HL-60 (cell line): ENCODE measurements at regions not wholly inside any gene's neighbourhood (a gene's known extent, or its start where the extent isn't known, plus 50 kb on each side); places are given as distances from the start of the nearest gene placed in this dataset.

Experiments
- DNase-seq, 2 experiments: peaks; one replicate each; pipeline ENCODE4 v3.0.0-alpha.2; 2010 to 2020; ENCODE audit warnings: low read depth in 1 of 2, low spot score in 1 of 2
- H3K27ac ChIP-seq: fragments of 250-450 bp; sonication (Bioruptor Pico); replicated peaks from 2 replicates; pipeline ENCODE4 v1.5.1; 2020; ENCODE audit warnings: mild to moderate bottlenecking, moderate library complexity
- H3K27me3 ChIP-seq: fragments of 250-450 bp; sonication (Bioruptor Pico); 2 replicates; pipeline ENCODE4 v1.5.1; 2021; ENCODE audit warnings: mild to moderate bottlenecking, moderate library complexity; ENCODE audit not compliant: insufficient read depth, poor library complexity, severe bottlenecking
- H3K4me3 ChIP-seq: replicated peaks from 2 replicates; pipeline ENCODE4 v1.5.1; 2011; ENCODE audit warnings: mild to moderate bottlenecking, control low read depth, low read length; ENCODE audit not compliant: insufficient read depth
- CTCF ChIP-seq: IDR thresholded peaks from one replicate; pipeline ENCODE4 v1.5.1; 2011; ENCODE audit warnings: low read length, control low read depth, inconsistent platforms; ENCODE audit not compliant: insufficient read depth
- GABPA ChIP-seq: IDR thresholded peaks from 2 replicates; pipeline ENCODE4 v1.6.1; 2012; ENCODE audit warnings: low read depth
- POLR2AphosphoS5 ChIP-seq: IDR thresholded peaks from 2 replicates; pipeline ENCODE4 v1.6.1; 2012; ENCODE audit warnings: low read depth
- SPI1 ChIP-seq: IDR thresholded peaks from 2 replicates; pipeline ENCODE4 v1.6.1; 2012; ENCODE audit warnings: low read depth, mild to moderate bottlenecking, borderline replicate concordance
- TF ChIP-seq, protein P1 (sequence below): IDR thresholded peaks from 2 replicates; pipeline ENCODE4 v1.6.1; 2012; ENCODE audit warnings: low read depth; ENCODE audit not compliant: insufficient replicate concordance

- no peak for DNase-seq
- TF ChIP-seq POLR2AphosphoS5 (no peak), SPI1 (no peak), CTCF (no peak), GABPA (no peak)
- TF ChIP-seq, protein P1, sequence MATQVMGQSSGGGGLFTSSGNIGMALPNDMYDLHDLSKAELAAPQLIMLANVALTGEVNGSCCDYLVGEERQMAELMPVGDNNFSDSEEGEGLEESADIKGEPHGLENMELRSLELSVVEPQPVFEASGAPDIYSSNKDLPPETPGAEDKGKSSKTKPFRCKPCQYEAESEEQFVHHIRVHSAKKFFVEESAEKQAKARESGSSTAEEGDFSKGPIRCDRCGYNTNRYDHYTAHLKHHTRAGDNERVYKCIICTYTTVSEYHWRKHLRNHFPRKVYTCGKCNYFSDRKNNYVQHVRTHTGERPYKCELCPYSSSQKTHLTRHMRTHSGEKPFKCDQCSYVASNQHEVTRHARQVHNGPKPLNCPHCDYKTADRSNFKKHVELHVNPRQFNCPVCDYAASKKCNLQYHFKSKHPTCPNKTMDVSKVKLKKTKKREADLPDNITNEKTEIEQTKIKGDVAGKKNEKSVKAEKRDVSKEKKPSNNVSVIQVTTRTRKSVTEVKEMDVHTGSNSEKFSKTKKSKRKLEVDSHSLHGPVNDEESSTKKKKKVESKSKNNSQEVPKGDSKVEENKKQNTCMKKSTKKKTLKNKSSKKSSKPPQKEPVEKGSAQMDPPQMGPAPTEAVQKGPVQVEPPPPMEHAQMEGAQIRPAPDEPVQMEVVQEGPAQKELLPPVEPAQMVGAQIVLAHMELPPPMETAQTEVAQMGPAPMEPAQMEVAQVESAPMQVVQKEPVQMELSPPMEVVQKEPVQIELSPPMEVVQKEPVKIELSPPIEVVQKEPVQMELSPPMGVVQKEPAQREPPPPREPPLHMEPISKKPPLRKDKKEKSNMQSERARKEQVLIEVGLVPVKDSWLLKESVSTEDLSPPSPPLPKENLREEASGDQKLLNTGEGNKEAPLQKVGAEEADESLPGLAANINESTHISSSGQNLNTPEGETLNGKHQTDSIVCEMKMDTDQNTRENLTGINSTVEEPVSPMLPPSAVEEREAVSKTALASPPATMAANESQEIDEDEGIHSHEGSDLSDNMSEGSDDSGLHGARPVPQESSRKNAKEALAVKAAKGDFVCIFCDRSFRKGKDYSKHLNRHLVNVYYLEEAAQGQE = no peak
- Histone ChIP-seq H3K27ac (no peak overlapping the region), H3K4me3 (no peak overlapping the region), H3K27me3 (no peaks in the 10 kb centered on the region)
Measured at GRCh38 chr4:11777447-11777846, 348.8 kb upstream of the HS3ST1 start.

GRCh38 chr4:11774346-11774745 is 345.7 kb upstream of the HS3ST1 start:
- Histone ChIP-seq H3K4me3 (no peak overlapping the region), H3K27me3 (no peaks in the 10 kb centered on the region), H3K27ac (no peak overlapping the region)
- DNase-seq = no peak
- TF ChIP-seq POLR2AphosphoS5 = no peak
- no peak for TF ChIP-seq SPI1
- no peak for TF ChIP-seq CTCF
- TF ChIP-seq, protein P1 = no peak
- TF ChIP-seq GABPA = no peak

DNA sequence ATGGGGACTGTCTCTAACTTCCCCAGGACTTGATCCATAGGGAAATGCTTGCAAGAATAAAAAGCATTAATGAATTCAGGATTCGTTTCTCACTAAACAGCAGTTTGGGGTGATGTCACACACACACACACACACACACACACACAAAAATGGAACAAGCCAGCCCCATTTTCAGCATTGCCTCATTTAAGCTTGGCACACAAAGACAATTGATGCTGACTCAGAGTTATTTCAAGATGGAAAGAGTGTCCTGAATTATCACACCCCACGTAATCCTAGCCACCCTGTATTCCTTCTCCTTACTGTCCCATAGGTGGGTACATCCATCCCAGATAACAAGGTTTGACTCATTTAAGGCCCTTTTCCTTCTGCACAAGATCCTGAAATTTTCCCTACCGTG is 345.1 kb upstream of the HS3ST1 start:
- DNase-seq = no peak
- TF ChIP-seq, protein P1 = no peak
- TF ChIP-seq CTCF = no peak
- no peak for TF ChIP-seq POLR2AphosphoS5
- TF ChIP-seq SPI1 = no peak
- TF ChIP-seq GABPA = no peak
- H3K4me3 ChIP-seq = no peak overlapping the region
- H3K27me3 ChIP-seq = no peaks in the 10 kb centered on the region
- no peak overlapping the region for H3K27ac ChIP-seq
